ENCODE measurements at regions not wholly inside any gene's neighbourhood (a gene's known extent, or its start where the extent isn't known, plus 50 kb on each side); places are given as distances from the start of the nearest gene placed in this dataset.

DNA sequence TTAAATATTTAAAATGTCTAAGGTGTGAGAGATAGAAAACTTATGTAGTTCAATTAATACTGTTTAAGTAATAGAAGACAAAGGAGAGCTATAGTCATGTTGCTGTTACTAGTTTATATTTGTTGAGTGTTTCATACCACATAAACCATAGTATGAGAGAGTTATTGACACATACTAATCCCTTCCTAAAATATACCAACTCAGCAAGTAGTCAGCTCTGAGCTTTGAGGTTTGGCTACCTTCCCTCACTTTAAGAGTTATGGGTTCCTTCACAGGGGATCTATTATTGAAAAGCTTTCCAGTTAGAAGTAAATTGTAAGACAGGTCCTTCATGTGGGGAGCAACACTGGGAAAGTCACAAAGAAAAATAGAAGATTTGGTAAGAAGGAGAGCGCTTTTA, 701.6 kb upstream of the ZEB2 start:
- Histone ChIP-seq H3K4me2 (ENCODE audit: low read length, poor library complexity, severe bottlenecking) (no peak overlapping the region), H2BK120ac (ENCODE audit: low read depth, low read length) (no peak overlapping the region), H3K18ac (ENCODE audit: low read depth in 1 of 2, low read length in 2 of 2) (no peak overlapping the region), H2AK5ac (ENCODE audit: low read length, severe bottlenecking) (no peak overlapping the region), H3K27me3 (ENCODE audit: control insufficient read depth in 1 of 2, insufficient read depth in 1 of 2, low read length in 2 of 2) (no peaks in the 10 kb centered on the region), H4K91ac (ENCODE audit: low read length) (no peak overlapping the region), H2BK15ac (ENCODE audit: low read depth, poor library complexity, severe bottlenecking) (no peak overlapping the region), H3K79me1 (replicated peaks; ENCODE audit: low read length, poor library complexity, severe bottlenecking) (no peaks in the 10 kb centered on the region), H3K4me3 (ENCODE audit: insufficient read depth in 1 of 2, low read depth in 1 of 2, low read length in 2 of 2) (no peak overlapping the region), H3K36me3 (ENCODE audit: control insufficient read depth in 1 of 2, insufficient read depth in 2 of 2, low read depth in 1 of 2, low read length in 2 of 2) (no peaks in the 10 kb centered on the region), H2BK5ac (ENCODE audit: low read depth, low read length, poor library complexity, severe bottlenecking) (no peak overlapping the region), H3K14ac (ENCODE audit: low read length in 2 of 2) (no peak overlapping the region), H2BK12ac (ENCODE audit: low read length in 2 of 2) (no peak overlapping the region), H3K4me1 (ENCODE audit: control insufficient read depth, insufficient read depth, low read depth, low read length) (no peaks in the 10 kb centered on the region), H4K8ac (ENCODE audit: low read length) (no peak overlapping the region), H3K9ac (ENCODE audit: low read length) (no peak overlapping the region), H3K9me3 (ENCODE audit: control insufficient read depth, low read length) (no peaks in the 10 kb centered on the region), H2AFZ (ENCODE audit: low read depth, low read length) (no peak overlapping the region), H3K27ac (ENCODE audit: low read length, poor library complexity, severe bottlenecking) (no peak overlapping the region), H3K4ac (ENCODE audit: low read depth in 1 of 2, low read length in 2 of 2) (no peak overlapping the region), H3K23ac (ENCODE audit: low read length in 2 of 2) (no peak overlapping the region)
- no peak for DNase-seq
- 100% methylated on average over 1 of the region's 1 CpG for WGBS

- Histone ChIP-seq H3K23ac (ENCODE audit: low read length in 2 of 2) (no peak overlapping the region), H4K8ac (ENCODE audit: low read length) (no peak overlapping the region)
- no CpG with 5 or more reads among the region's 2 CpGs for WGBS
These were observed 701.1 kb upstream of the ZEB2 start for GRCh38 chr2:145221032-145221431.

DNA sequence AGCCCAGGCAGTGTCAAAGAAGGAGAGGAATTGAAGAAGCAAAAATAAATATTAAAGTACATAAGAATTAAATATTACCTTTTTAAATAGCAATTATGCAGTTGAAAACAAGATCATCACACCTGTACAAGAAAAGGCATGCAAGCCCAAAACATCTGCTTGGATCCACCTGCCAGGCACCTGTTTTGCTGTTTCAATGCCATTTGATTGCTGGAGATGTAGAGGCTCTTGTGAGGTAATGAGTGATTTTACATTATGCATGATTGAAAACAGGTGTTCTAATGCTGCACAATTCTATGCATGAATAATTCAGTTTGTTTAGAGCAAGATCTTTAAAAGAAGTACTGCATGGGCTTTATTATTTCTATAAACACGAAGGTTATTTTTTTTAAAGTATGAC, 700.6 kb upstream of the ZEB2 start:
- H3K18ac ChIP-seq (ENCODE audit: low read depth in 1 of 2, low read length in 2 of 2) = no peak overlapping the region
- H3K4me1 ChIP-seq (ENCODE audit: control insufficient read depth, insufficient read depth, low read depth, low read length) = no peaks in the 10 kb centered on the region
- H3K27me3 ChIP-seq (ENCODE audit: control insufficient read depth in 1 of 2, insufficient read depth in 1 of 2, low read length in 2 of 2) = no peaks in the 10 kb centered on the region
- H2BK12ac ChIP-seq (ENCODE audit: low read length in 2 of 2) = no peak overlapping the region
- no peak overlapping the region for H2BK120ac ChIP-seq (ENCODE audit: low read depth, low read length)
- no peak for DNase-seq
- no peak overlapping the region for H3K4me2 ChIP-seq (ENCODE audit: low read length, poor library complexity, severe bottlenecking)
- no peak overlapping the region for H2AFZ ChIP-seq (ENCODE audit: low read depth, low read length)
- H3K4me3 ChIP-seq (ENCODE audit: insufficient read depth in 1 of 2, low read depth in 1 of 2, low read length in 2 of 2) = no peak overlapping the region
- H4K91ac ChIP-seq (ENCODE audit: low read length) = no peak overlapping the region
- H2AK5ac ChIP-seq (ENCODE audit: low read length, severe bottlenecking) = no peak overlapping the region
- H3K9ac ChIP-seq (ENCODE audit: low read length) = no peak overlapping the region
- H2BK5ac ChIP-seq (ENCODE audit: low read depth, low read length, poor library complexity, severe bottlenecking) = no peak overlapping the region
- no peaks in the 10 kb centered on the region for H3K9me3 ChIP-seq (ENCODE audit: control insufficient read depth, low read length)
- no peaks in the 10 kb centered on the region for H3K36me3 ChIP-seq (ENCODE audit: control insufficient read depth in 1 of 2, insufficient read depth in 2 of 2, low read depth in 1 of 2, low read length in 2 of 2)
- no peak overlapping the region for H3K14ac ChIP-seq (ENCODE audit: low read length in 2 of 2)
- 100% methylated on average over 1 of the region's 1 CpG for WGBS
- no peak overlapping the region for H3K23ac ChIP-seq (ENCODE audit: low read length in 2 of 2)
- no peak overlapping the region for H3K4ac ChIP-seq (ENCODE audit: low read depth in 1 of 2, low read length in 2 of 2)
- H3K27ac ChIP-seq (ENCODE audit: low read length, poor library complexity, severe bottlenecking) = no peak overlapping the region
- no peak overlapping the region for H2BK15ac ChIP-seq (ENCODE audit: low read depth, poor library complexity, severe bottlenecking)
- no peak overlapping the region for H4K8ac ChIP-seq (ENCODE audit: low read length)
- H3K79me1 ChIP-seq (replicated peaks; ENCODE audit: low read length, poor library complexity, severe bottlenecking) = no peaks in the 10 kb centered on the region

More at GRCh38 chr2:145221032-145221431, 701.1 kb upstream of the ZEB2 start:
- Histone ChIP-seq H3K36me3 (ENCODE audit: control insufficient read depth in 1 of 2, insufficient read depth in 2 of 2, low read depth in 1 of 2, low read length in 2 of 2) (no peaks in the 10 kb centered on the region), H3K4ac (ENCODE audit: low read depth in 1 of 2, low read length in 2 of 2) (no peak overlapping the region), H3K4me3 (ENCODE audit: insufficient read depth in 1 of 2, low read depth in 1 of 2, low read length in 2 of 2) (no peak overlapping the region), H3K27ac (ENCODE audit: low read length, poor library complexity, severe bottlenecking) (no peak overlapping the region), H4K91ac (ENCODE audit: low read length) (no peak overlapping the region), H3K18ac (ENCODE audit: low read depth in 1 of 2, low read length in 2 of 2) (no peak overlapping the region), H2BK15ac (ENCODE audit: low read depth, poor library complexity, severe bottlenecking) (no peak overlapping the region), H3K27me3 (ENCODE audit: control insufficient read depth in 1 of 2, insufficient read depth in 1 of 2, low read length in 2 of 2) (no peaks in the 10 kb centered on the region), H3K14ac (ENCODE audit: low read length in 2 of 2) (no peak overlapping the region), H2BK5ac (ENCODE audit: low read depth, low read length, poor library complexity, severe bottlenecking) (no peak overlapping the region), H3K4me1 (ENCODE audit: control insufficient read depth, insufficient read depth, low read depth, low read length) (no peaks in the 10 kb centered on the region), H2AFZ (ENCODE audit: low read depth, low read length) (no peak overlapping the region), H3K9me3 (ENCODE audit: control insufficient read depth, low read length) (no peaks in the 10 kb centered on the region), H3K9ac (ENCODE audit: low read length) (no peak overlapping the region), H3K4me2 (ENCODE audit: low read length, poor library complexity, severe bottlenecking) (no peak overlapping the region), H2AK5ac (ENCODE audit: low read length, severe bottlenecking) (no peak overlapping the region), H2BK120ac (ENCODE audit: low read depth, low read length) (no peak overlapping the region), H2BK12ac (ENCODE audit: low read length in 2 of 2) (no peak overlapping the region), H3K79me1 (replicated peaks; ENCODE audit: low read length, poor library complexity, severe bottlenecking) (no peaks in the 10 kb centered on the region)
- DNase-seq = no peak

DNA sequence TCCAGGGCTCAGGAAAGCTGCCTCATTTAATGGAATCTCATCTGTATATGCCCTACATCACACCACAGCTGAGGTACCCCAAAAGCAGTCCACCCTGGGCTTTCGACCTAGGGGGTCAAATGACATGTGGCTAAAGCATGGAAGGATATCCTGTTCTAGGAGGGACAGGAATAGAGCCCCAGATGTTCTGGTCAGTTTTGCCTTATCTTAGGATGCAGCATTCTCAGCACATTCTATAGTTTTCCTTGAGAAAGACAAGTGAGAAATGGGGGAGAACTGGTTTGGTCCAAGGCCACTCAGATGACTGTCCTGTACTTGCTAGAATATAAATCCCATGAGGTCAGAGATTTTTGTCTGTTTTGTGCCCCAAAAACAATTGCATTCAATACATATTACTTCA, 688.0 kb upstream of the ZEB2 start:
- Histone ChIP-seq H2BK15ac (ENCODE audit: low read depth, poor library complexity, severe bottlenecking) (no peak overlapping the region), H4K8ac (ENCODE audit: low read length) (no peak overlapping the region), H3K4me3 (ENCODE audit: insufficient read depth in 1 of 2, low read depth in 1 of 2, low read length in 2 of 2) (no peak overlapping the region), H2BK5ac (ENCODE audit: low read depth, low read length, poor library complexity, severe bottlenecking) (no peak overlapping the region), H4K91ac (ENCODE audit: low read length) (no peak overlapping the region), H3K18ac (ENCODE audit: low read depth in 1 of 2, low read length in 2 of 2) (no peak overlapping the region), H2AFZ (ENCODE audit: low read depth, low read length) (no peak overlapping the region), H3K27ac (ENCODE audit: low read length, poor library complexity, severe bottlenecking) (no peak overlapping the region), H2AK5ac (ENCODE audit: low read length, severe bottlenecking) (no peak overlapping the region), H3K9ac (ENCODE audit: low read length) (no peak overlapping the region), H3K27me3 (ENCODE audit: control insufficient read depth in 1 of 2, insufficient read depth in 1 of 2, low read length in 2 of 2) (no peaks in the 10 kb centered on the region), H3K4ac (ENCODE audit: low read depth in 1 of 2, low read length in 2 of 2) (no peak overlapping the region), H3K23ac (ENCODE audit: low read length in 2 of 2) (no peak overlapping the region), H2BK120ac (ENCODE audit: low read depth, low read length) (no peak overlapping the region), H3K14ac (ENCODE audit: low read length in 2 of 2) (no peak overlapping the region), H3K79me1 (replicated peaks; ENCODE audit: low read length, poor library complexity, severe bottlenecking) (no peaks in the 10 kb centered on the region), H3K36me3 (ENCODE audit: control insufficient read depth in 1 of 2, insufficient read depth in 2 of 2, low read depth in 1 of 2, low read length in 2 of 2) (no peaks in the 10 kb centered on the region), H3K9me3 (ENCODE audit: control insufficient read depth, low read length) (peaks cover 5% of the 10 kb centered on the region), H2BK12ac (ENCODE audit: low read length in 2 of 2) (no peak overlapping the region), H3K4me1 (ENCODE audit: control insufficient read depth, insufficient read depth, low read depth, low read length) (no peaks in the 10 kb centered on the region), H3K4me2 (ENCODE audit: low read length, poor library complexity, severe bottlenecking) (no peak overlapping the region)
- no peak for DNase-seq
- WGBS = 100% methylated on average over 1 of the region's 1 CpG
